ENCODE measurements at regions not wholly inside any gene's neighbourhood (a gene's known extent, or its start where the extent isn't known, plus 50 kb on each side); places are given as distances from the start of the nearest gene placed in this dataset.

DNA sequence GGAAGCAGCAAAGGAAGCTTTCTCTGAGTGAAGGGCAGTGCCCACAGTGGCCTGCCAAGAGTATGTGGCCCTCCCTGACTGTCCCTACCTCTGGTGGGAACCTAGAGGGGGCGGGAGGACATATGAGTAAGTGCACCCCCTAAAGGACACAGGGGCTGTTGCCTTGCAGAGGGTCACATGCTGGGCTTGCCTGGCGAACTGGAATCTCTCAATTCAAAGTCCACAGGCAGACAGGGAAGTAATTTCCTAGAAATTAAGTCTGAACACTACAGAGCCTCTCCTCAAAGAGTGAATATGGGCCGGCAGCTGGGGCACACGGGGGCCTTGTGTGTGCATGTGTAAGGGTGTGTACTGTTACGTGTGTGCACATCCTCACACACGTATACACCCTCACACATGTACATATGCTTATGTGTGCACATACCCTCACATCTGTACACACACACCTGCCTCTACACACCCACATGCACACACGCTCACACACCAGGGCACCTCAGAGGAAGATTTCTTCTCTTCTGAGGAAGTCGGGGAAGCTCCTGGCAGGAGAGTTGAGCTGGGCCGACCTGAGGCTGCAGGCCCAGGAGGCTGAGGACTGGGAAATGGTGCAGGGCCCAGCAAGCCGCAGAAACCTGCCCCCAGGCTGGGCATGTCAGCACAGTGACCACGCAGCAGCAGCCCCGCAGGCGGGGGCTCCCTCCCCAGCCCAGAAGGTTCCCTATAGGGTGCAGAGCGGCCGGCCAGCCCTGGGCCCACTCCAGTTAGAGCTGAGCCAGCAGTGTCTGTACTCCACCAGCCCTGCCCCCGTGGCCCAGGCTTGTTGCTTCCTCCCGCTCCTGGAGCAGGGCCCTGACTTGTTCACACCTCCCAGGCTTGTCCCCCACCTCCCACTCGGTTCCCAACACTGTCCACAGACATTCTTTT is 77.4 kb upstream of the TAF1B start:
- Histone ChIP-seq H4K20me1 (ENCODE audit: insufficient read depth, low read length) (no peaks in the 10 kb centered on the region), H3K9me3 (replicated peaks in 1 of 2; ENCODE audit: control insufficient read depth in 1 of 2, insufficient read depth in 1 of 2, low read length in 2 of 2) (no peaks in the 10 kb centered on the region), H3K4me1 (ENCODE audit: control insufficient read depth in 1 of 2, insufficient read depth in 2 of 2, low read length in 2 of 2) (peaks cover 27 to 32% of the 10 kb centered on the region in 2 donors), H3K9ac (ENCODE audit: insufficient read depth, low read length, poor library complexity, severe bottlenecking) (no peak overlapping the region), H3K27ac (ENCODE audit: low read depth in 1 of 2, low read length in 2 of 2) (no peak overlapping the region), H3K36me3 (replicated peaks in 1 of 2; ENCODE audit: control insufficient read depth in 1 of 2, insufficient read depth in 2 of 2, low read length in 2 of 2) (no peaks in the 10 kb centered on the region), H3K4me3 (replicated peaks in 1 of 3; ENCODE audit: low read depth in 2 of 3, low read length in 3 of 3) (no peak overlapping the region), H2AFZ (ENCODE audit: insufficient read depth, low read depth, low read length, poor library complexity, severe bottlenecking) (no peak overlapping the region), H3K27me3 (ENCODE audit: control insufficient read depth in 2 of 2, insufficient read depth in 2 of 2, low read length in 2 of 2) (no peaks in the 10 kb centered on the region), H3K79me2 (ENCODE audit: insufficient read depth, low read length) (no peaks in the 10 kb centered on the region), H3K4me2 (replicated peaks; ENCODE audit: extremely low read depth, low read length, poor library complexity, severe bottlenecking) (no peak overlapping the region)
- DNase-seq: no peak
- Mint-ChIP-seq H3K36me3 (no peaks in the 10 kb centered on the region), H3K27ac (peak overlapping the region in 2 of 7 donors; percentile 10 to 68), H3K9me3 (no peaks in the 10 kb centered on the region), H3K4me3 (no peak overlapping the region), H3K27me3 (ENCODE audit: low read depth in 3 of 3) (peaks cover 0 to 9% (median 5%) of the 10 kb centered on the region in 3 donors), H3K4me1 (peaks cover 39% of the 10 kb centered on the region)
- TF ChIP-seq, protein P1, sequence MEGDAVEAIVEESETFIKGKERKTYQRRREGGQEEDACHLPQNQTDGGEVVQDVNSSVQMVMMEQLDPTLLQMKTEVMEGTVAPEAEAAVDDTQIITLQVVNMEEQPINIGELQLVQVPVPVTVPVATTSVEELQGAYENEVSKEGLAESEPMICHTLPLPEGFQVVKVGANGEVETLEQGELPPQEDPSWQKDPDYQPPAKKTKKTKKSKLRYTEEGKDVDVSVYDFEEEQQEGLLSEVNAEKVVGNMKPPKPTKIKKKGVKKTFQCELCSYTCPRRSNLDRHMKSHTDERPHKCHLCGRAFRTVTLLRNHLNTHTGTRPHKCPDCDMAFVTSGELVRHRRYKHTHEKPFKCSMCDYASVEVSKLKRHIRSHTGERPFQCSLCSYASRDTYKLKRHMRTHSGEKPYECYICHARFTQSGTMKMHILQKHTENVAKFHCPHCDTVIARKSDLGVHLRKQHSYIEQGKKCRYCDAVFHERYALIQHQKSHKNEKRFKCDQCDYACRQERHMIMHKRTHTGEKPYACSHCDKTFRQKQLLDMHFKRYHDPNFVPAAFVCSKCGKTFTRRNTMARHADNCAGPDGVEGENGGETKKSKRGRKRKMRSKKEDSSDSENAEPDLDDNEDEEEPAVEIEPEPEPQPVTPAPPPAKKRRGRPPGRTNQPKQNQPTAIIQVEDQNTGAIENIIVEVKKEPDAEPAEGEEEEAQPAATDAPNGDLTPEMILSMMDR (IDR thresholded peaks at IDR 0.05): no peak
- intact Hi-C loops (cut with micrococcal nuclease): no loop called here
- 84% methylated on average over 13 of the region's 18 CpGs for WGBS (ENCODE audit: insufficient coverage)

DNA sequence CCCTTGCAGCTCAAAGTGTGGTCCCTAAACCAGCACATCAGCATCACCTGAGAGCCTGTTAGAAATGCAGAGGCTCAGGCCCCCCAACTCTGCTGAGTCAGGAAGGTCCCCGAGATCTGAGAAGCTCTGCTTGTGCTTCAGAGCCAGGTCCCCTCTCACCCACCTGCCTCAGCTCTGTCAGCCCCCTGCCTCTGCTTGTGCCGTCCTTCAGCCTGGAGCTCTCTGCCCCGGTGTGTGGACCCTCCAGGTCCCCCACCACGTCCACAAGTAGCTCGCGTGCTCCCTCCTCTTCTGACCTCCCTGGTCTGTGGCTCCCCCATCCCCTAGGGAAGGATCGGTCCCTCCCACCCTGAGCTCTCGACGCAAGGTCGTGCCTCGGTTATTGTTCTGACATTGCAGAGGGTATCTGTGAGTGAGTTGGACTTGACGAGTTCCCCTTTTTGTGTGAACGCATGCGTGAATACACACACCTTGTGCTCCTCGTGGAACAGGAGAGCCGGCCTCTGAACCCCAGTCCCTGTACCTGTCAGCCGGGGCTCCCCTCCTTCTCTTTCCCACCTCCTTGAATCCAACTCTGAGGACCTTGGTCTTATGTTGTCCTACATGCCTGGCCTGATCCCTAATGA is 75.5 kb upstream of the TAF1B start:
- H3K36me3 ChIP-seq (replicated peaks in 1 of 2; ENCODE audit: control insufficient read depth in 1 of 2, insufficient read depth in 2 of 2, low read length in 2 of 2): no peaks in the 10 kb centered on the region
- H2AFZ ChIP-seq (ENCODE audit: insufficient read depth, low read depth, low read length, poor library complexity, severe bottlenecking): no peak overlapping the region
- Mint-ChIP-seq H3K4me1 (peaks cover 37% of the 10 kb centered on the region), H3K36me3 (no peaks in the 10 kb centered on the region), H3K4me3 (no peak overlapping the region), H3K27ac (no peak overlapping the region), H3K9me3 (peaks cover 0 to 2% (median 0%) of the 10 kb centered on the region in 7 donors), H3K27me3 (ENCODE audit: low read depth in 3 of 3) (peaks cover 3 to 9% (median 6%) of the 10 kb centered on the region in 3 donors)
- H3K79me2 ChIP-seq (ENCODE audit: insufficient read depth, low read length): no peaks in the 10 kb centered on the region
- no peak overlapping the region for H3K27ac ChIP-seq (ENCODE audit: low read depth in 1 of 2, low read length in 2 of 2)
- 87% methylated on average over 7 of the region's 17 CpGs for WGBS (ENCODE audit: insufficient coverage)
- H3K9me3 ChIP-seq (replicated peaks in 1 of 2; ENCODE audit: control insufficient read depth in 1 of 2, insufficient read depth in 1 of 2, low read length in 2 of 2): no peaks in the 10 kb centered on the region
- H3K4me2 ChIP-seq (replicated peaks; ENCODE audit: extremely low read depth, low read length, poor library complexity, severe bottlenecking): no peak overlapping the region
- H4K20me1 ChIP-seq (ENCODE audit: insufficient read depth, low read length): no peaks in the 10 kb centered on the region
- H3K4me3 ChIP-seq (replicated peaks in 1 of 3; ENCODE audit: low read depth in 2 of 3, low read length in 3 of 3): no peak overlapping the region
- no peaks in the 10 kb centered on the region for H3K27me3 ChIP-seq (ENCODE audit: control insufficient read depth in 2 of 2, insufficient read depth in 2 of 2, low read length in 2 of 2)
- no peak for DNase-seq
- peaks cover 27 to 30% of the 10 kb centered on the region in 2 donors for H3K4me1 ChIP-seq (ENCODE audit: control insufficient read depth in 1 of 2, insufficient read depth in 2 of 2, low read length in 2 of 2)
- intact Hi-C loops (cut with micrococcal nuclease): no loop called here
- TF ChIP-seq, protein P1 (IDR thresholded peaks at IDR 0.05): no peak
- H3K9ac ChIP-seq (ENCODE audit: insufficient read depth, low read length, poor library complexity, severe bottlenecking): no peak overlapping the region
